ENCODE measurements at regions not wholly inside any gene's neighbourhood (a gene's known extent, or its start where the extent isn't known, plus 50 kb on each side); places are given as distances from the start of the nearest gene placed in this dataset.

DNA sequence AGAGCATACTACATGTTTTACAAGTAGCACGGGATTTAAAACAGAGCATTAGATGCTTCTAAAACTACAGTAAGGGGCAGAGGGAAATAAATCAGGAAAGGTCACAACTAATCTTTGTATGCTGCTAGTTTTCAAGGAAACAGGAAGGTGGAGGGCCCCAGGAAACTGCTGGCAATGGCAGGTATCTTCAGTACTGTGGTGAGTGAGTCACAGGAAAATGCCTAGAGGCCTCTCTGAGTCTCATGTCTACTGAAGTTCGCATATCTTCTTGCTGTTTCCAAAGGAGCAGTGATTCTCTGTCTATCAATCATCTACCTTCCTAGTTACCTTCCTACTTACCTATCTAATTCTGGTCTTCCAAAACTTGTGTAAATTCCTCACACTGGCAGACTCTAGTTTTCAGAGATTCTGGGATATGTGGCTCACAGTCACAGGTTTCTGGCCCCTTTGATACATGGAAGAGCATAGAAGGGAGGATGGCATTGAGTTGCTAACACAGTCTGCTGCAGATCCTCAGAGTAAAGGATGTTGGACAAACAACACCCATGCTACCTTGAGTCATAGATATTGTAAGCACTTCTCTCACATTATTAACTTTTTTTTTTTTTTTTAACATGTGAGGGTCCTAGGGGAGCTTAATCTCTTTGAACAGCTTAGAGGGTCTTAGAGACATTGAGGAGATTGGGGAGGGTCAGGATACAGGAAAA, 58.8 kb upstream of the SYN3 start:
- ChIA-PET POLR2A (no interaction called here), CTCF (interaction anchor here (0.6 kb wide), 1 partner anchor 586 kb away, joined by 4 read pairs; no protein-coding TSS in a partner anchor)
- Mint-ChIP-seq H3K4me3 (no peak overlapping the region), H3K27ac (no peak overlapping the region), H3K27me3 (ENCODE audit: low read depth) (peaks cover 6% of the 10 kb centered on the region), H3K36me3 (no peaks in the 10 kb centered on the region), H3K4me1 (no peaks in the 10 kb centered on the region), H3K9me3 (0 out of 2 replicates have a peak, but pooled peaks cover 4% of the 10 kb centered on the region)
- TF ChIP-seq CREM (CRISPR knock-in tag; IDR thresholded peaks at IDR 0.05) (no peak), GTF2I (CRISPR knock-in tag; conservative IDR thresholded peaks at IDR 0.05) (no peak), SOX15 (CRISPR knock-in tag; IDR thresholded peaks at IDR 0.05) (no peak), RELA (CRISPR knock-in tag; IDR thresholded peaks at IDR 0.05; ENCODE audit: borderline replicate concordance) (no peak), ZNF317 (CRISPR knock-in tag; IDR thresholded peaks at IDR 0.05; ENCODE audit: borderline replicate concordance, low read depth) (no peak), GABPB1 (CRISPR knock-in tag; IDR thresholded peaks at IDR 0.05) (no peak), NR1H2 (CRISPR knock-in tag; IDR thresholded peaks at IDR 0.05) (no peak), ZNF138 (CRISPR knock-in tag; conservative IDR thresholded peaks at IDR 0.05) (no peak)
- TF ChIP-seq, protein P1, sequence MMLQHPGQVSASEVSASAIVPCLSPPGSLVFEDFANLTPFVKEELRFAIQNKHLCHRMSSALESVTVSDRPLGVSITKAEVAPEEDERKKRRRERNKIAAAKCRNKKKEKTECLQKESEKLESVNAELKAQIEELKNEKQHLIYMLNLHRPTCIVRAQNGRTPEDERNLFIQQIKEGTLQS (CRISPR knock-in tag; conservative IDR thresholded peaks at IDR 0.05) = no peak
- TF ChIP-seq, protein P2, sequence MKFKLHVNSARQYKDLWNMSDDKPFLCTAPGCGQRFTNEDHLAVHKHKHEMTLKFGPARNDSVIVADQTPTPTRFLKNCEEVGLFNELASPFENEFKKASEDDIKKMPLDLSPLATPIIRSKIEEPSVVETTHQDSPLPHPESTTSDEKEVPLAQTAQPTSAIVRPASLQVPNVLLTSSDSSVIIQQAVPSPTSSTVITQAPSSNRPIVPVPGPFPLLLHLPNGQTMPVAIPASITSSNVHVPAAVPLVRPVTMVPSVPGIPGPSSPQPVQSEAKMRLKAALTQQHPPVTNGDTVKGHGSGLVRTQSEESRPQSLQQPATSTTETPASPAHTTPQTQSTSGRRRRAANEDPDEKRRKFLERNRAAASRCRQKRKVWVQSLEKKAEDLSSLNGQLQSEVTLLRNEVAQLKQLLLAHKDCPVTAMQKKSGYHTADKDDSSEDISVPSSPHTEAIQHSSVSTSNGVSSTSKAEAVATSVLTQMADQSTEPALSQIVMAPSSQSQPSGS (CRISPR knock-in tag; IDR thresholded peaks at IDR 0.05; ENCODE audit: borderline replicate concordance, low read depth) = no peak
- TF ChIP-seq, protein P3, sequence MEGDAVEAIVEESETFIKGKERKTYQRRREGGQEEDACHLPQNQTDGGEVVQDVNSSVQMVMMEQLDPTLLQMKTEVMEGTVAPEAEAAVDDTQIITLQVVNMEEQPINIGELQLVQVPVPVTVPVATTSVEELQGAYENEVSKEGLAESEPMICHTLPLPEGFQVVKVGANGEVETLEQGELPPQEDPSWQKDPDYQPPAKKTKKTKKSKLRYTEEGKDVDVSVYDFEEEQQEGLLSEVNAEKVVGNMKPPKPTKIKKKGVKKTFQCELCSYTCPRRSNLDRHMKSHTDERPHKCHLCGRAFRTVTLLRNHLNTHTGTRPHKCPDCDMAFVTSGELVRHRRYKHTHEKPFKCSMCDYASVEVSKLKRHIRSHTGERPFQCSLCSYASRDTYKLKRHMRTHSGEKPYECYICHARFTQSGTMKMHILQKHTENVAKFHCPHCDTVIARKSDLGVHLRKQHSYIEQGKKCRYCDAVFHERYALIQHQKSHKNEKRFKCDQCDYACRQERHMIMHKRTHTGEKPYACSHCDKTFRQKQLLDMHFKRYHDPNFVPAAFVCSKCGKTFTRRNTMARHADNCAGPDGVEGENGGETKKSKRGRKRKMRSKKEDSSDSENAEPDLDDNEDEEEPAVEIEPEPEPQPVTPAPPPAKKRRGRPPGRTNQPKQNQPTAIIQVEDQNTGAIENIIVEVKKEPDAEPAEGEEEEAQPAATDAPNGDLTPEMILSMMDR (IDR thresholded peaks at IDR 0.05) = no peak
- DNase-seq (ENCODE audit: low spot score) = no peak
- no peak for ATAC-seq

DNA sequence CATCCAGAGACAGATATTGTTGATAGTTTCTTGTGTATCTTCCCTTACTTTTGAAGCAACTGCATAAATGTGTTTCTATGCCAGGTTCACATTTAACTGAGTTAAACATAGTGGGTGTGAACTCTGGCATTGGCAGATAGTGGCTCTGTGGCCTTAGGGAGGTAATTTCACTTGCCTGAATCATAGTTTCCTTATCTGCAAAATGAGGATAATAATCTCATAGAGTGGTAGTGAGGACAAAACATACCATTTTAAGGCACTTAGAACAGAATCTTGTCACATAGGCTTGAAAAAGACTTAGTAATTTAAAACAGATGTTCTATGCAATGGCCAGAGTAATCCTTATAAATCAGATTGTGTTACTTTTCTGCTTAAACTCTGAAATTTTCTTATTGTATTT, 56.4 kb upstream of the SYN3 start:
- Mint-ChIP-seq H3K27ac (no peak overlapping the region), H3K36me3 (no peaks in the 10 kb centered on the region), H3K9me3 (0 out of 2 replicates have a peak, but pooled peaks cover 4% of the 10 kb centered on the region), H3K27me3 (ENCODE audit: low read depth) (peaks cover 19% of the 10 kb centered on the region), H3K4me1 (no peaks in the 10 kb centered on the region), H3K4me3 (no peak overlapping the region)
- POLR2A ChIA-PET = no interaction called here
- ATAC-seq (no peak), DNase-seq (ENCODE audit: low spot score) (no peak)
- TF ChIP-seq TEAD4 (CRISPR knock-in tag; IDR thresholded peaks at IDR 0.05) = no peak
- TF ChIP-seq, protein P3 (IDR thresholded peaks at IDR 0.05) = no peak
- no peak for TF ChIP-seq TP53 (CRISPR knock-in tag; IDR thresholded peaks at IDR 0.05)
- TF ChIP-seq GABPB1 (CRISPR knock-in tag; IDR thresholded peaks at IDR 0.05) = no peak
- no peak for TF ChIP-seq ZNF317 (CRISPR knock-in tag; IDR thresholded peaks at IDR 0.05; ENCODE audit: borderline replicate concordance, low read depth)
- TF ChIP-seq, protein P4, sequence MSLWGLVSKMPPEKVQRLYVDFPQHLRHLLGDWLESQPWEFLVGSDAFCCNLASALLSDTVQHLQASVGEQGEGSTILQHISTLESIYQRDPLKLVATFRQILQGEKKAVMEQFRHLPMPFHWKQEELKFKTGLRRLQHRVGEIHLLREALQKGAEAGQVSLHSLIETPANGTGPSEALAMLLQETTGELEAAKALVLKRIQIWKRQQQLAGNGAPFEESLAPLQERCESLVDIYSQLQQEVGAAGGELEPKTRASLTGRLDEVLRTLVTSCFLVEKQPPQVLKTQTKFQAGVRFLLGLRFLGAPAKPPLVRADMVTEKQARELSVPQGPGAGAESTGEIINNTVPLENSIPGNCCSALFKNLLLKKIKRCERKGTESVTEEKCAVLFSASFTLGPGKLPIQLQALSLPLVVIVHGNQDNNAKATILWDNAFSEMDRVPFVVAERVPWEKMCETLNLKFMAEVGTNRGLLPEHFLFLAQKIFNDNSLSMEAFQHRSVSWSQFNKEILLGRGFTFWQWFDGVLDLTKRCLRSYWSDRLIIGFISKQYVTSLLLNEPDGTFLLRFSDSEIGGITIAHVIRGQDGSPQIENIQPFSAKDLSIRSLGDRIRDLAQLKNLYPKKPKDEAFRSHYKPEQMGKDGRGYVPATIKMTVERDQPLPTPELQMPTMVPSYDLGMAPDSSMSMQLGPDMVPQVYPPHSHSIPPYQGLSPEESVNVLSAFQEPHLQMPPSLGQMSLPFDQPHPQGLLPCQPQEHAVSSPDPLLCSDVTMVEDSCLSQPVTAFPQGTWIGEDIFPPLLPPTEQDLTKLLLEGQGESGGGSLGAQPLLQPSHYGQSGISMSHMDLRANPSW (CRISPR knock-in tag; conservative IDR thresholded peaks at IDR 0.05; ENCODE audit: low read depth) = no peak
- TF ChIP-seq, protein P5, sequence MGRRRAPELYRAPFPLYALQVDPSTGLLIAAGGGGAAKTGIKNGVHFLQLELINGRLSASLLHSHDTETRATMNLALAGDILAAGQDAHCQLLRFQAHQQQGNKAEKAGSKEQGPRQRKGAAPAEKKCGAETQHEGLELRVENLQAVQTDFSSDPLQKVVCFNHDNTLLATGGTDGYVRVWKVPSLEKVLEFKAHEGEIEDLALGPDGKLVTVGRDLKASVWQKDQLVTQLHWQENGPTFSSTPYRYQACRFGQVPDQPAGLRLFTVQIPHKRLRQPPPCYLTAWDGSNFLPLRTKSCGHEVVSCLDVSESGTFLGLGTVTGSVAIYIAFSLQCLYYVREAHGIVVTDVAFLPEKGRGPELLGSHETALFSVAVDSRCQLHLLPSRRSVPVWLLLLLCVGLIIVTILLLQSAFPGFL (CRISPR knock-in tag; IDR thresholded peaks at IDR 0.05; ENCODE audit: borderline replicate concordance) = no peak
- TF ChIP-seq, protein P6, sequence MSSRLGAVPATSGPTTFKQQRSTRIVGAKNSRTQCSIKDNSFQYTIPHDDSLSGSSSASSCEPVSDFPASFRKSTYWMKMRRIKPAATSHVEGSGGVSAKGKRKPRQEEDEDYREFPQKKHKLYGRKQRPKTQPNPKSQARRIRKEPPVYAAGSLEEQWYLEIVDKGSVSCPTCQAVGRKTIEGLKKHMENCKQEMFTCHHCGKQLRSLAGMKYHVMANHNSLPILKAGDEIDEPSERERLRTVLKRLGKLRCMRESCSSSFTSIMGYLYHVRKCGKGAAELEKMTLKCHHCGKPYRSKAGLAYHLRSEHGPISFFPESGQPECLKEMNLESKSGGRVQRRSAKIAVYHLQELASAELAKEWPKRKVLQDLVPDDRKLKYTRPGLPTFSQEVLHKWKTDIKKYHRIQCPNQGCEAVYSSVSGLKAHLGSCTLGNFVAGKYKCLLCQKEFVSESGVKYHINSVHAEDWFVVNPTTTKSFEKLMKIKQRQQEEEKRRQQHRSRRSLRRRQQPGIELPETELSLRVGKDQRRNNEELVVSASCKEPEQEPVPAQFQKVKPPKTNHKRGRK (CRISPR knock-in tag; IDR thresholded peaks at IDR 0.05; ENCODE audit: borderline replicate concordance) = no peak
- TF ChIP-seq ESRRA (CRISPR knock-in tag; IDR thresholded peaks at IDR 0.05; ENCODE audit: borderline replicate concordance) = no peak
- no peak for TF ChIP-seq CREM (CRISPR knock-in tag; IDR thresholded peaks at IDR 0.05)
- TF ChIP-seq ZNF671 (CRISPR knock-in tag; IDR thresholded peaks at IDR 0.05) = no peak
- no peak for TF ChIP-seq ATF1 (CRISPR knock-in tag; IDR thresholded peaks at IDR 0.05)
- no peak for TF ChIP-seq RORB (CRISPR knock-in tag; IDR thresholded peaks at IDR 0.05)
- no peak for TF ChIP-seq CREB1 (CRISPR knock-in tag; IDR thresholded peaks at IDR 0.05)
- CTCF ChIA-PET = interaction anchor here (1.0 to 1.1 kb wide), 2 partner anchors 66 to 88 kb away, joined by 3 read pairs; no protein-coding TSS in a partner anchor

All from WTC11 (cell line).